HG03175 (cell line): ENCODE measurements at regions not wholly inside any gene's neighbourhood (a gene's known extent, or its start where the extent isn't known, plus 50 kb on each side); places are given as distances from the start of the nearest gene placed in this dataset.
"Not testable (repeated sequence)": the region's sequence is repeated elsewhere in the genome, so short reads cannot be mapped to it uniquely, and the experiment has no call there.

Source experiments
- ATAC-seq: cut with Tn5 transposase; IDR thresholded peaks from one replicate; pipeline ENCODE4 v1.9.1; 2021; ENCODE audit warnings: mild to moderate bottlenecking, moderate library complexity; ENCODE audit not compliant: unreplicated experiment

DNA sequence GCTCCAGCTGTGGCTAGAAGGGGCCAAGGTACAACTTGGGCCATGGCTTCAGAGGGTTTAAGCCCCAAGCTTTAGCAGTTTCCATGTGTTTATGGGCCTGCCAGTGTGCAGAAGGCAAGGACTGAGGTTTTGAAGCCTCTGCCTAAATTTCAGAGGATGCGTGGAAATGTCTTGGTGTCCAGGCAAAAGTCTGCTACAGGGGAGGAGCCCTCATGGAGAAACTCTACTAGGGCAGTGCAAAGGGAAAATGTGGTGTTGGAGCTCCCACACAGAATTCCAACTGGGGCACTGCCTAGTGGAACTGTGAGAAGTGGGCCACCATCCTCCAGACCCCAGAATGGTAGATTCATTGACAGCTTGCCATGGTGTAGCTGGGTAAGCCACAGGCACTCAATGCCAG is 527.2 kb upstream of the RORB start:
- no peak for ATAC-seq

DNA sequence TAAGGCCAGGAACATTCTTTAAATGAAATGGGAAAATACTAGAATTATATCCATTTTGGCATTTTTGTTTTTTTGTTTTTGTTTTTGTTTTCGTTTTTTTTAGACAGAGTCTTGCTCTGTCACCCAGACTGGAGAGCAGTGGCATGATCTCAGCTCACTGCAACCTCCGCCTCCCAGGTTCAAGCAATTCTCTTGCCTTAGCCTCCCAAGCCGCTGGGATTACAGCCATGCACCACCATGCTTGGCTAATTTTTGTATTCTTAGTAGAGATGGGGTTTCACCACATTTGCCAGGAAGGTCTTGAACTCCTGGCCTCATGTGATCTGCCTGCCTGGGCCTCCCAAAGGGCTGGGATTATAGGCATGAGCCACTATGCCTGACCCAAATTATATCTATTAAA is 520.7 kb upstream of the RORB start:
- ATAC-seq = not testable (repeated sequence)

DNA sequence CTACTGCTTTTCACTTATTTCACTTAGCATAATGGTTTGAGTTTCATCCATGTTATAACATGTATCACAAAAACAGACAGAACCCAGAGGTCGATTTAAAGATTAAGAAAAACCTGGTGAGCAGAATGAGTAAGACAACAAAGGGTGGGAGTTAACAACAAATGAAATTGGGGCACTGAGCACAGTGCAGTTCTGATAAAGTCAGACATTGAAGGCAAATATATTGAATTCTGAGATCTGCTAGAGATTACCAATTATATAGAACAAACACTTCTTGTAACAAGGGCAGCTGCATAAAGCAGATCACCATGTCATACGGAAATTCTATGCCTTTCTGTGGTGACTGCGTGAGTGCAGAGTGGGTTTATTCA is 517.3 kb upstream of the RORB start:
- no peak for ATAC-seq

DNA sequence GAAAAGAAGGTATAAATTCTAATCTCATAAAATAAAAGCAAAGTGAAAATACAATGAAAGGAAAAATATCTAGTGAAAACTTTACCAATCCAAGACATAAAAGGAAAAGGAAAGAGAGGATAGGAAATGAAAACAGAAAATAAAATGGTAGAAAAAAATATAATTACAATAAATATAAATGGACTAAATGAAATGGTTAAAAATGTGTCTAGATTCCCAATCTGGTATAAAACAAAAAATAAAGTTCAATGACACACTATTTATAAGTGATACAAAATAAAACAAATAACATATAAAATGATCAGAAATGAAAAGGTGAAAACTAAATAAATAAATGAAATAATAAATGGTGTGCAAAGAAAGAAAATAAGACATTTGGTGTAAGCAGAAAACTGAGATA is 516.4 kb upstream of the RORB start:
- no peak for ATAC-seq

DNA sequence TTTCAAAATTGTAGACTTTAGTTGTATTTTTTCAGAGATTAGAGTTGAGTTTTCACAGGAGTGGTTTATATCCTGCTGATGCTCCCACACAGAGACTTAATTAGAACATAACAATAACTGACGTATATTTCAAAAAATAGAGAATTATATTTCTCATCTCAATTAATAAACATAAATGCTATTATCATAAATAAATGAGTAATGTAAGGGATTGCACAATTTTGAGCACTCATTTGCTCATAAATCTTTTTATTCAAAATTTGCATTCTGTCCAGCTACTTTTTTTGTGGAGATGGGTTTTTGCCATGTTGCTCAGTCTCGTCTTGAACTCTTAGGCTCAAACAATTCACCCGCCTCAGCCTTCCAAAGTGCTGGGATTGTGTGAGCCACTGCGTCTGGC is 515.7 kb upstream of the RORB start:
- ATAC-seq = no peak

DNA sequence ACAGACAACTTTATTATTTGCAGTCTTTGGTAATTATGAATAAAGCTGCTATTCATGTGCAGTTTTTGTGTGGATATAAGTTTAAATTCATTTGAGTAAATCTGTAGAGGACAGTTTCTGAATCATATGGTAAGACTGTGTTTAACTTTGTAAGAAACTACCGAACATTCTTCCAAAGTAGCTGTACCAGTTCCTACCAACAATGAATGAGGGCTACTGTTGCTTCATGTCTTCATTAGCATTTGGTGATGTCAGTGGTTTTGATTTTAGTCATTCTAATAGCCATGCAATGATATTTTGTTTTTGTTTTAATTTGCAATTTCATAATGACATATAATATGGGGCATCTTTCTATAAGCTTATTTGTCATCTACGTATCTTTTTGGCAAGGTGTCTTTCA is 501.3 kb upstream of the RORB start:
- ATAC-seq = no peak

DNA sequence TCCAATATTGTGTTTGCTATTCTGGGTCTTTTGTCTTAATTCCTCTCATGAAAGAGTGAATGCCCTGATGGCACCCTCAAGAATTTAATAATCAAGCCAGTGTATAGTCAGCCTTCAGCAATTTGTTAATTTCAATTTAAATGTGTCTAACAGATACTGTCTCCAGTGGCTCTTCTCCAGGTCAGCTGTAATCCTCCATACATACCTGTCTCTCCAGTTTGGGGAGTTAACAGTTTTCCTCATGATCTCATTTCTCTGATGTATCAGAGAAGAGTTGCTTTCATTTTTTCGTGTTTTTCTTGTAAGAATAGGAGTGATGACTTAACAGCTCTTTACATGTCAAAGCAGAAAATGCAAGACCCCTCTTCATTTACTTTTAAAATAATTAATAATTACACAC is 500.3 kb upstream of the RORB start:
- no peak for ATAC-seq

DNA sequence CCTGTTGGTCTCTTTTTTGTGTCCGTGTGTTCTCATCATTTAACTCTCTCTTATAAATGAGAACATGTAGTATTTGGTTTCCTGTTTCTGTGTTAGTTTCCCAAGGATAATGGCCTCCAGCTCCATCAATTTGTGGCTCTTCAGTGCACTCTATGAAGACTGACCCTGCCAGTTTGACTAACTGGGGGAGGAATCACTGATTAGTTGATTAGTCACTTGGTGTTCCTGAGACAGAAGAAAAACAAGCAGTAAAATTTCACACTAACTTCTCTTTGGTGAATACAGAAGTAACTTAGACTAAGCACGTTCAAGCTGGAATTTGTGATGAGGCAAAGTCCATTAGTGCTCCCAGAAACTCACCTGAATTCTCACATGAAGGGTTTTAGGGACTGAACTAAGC is 495.8 kb upstream of the RORB start:
- no peak for ATAC-seq

DNA sequence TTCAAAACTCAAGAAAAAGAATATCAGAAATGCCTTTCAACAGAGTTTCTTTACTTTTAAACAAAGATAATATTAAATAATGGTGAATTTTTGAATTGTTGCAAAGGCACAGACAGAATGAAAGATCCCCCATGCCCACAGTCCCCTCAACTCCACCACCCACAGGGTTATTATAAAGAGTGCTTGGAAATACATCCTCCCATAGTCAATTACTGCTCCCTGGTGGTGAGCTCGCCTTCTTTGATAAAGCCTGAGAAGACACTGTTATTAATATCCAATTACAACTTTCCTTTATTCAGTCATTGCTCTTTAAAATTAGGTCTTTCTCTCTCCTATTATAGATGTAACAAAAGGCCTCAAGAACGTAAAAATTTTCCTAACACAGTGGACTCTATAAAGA is 490.2 kb upstream of the RORB start:
- no peak for ATAC-seq

DNA sequence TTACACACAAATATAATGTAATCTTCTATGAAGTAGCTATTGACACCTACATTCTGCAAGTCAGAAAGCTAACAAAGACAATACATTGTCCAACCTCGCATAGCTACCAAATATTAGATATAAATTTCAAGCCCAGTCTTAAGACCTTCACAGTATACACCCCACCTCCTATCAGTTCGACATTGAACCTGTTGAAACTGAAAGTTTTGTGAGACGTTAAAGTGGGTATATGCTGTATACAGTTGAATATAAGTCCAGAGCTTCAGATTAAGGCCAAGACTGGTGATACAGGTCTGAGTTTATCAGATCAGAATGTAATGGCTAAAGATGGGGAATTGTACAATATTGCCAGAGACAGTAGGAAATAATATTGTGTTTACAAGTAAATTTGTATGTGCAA is 489.3 kb upstream of the RORB start:
- ATAC-seq = no peak

DNA sequence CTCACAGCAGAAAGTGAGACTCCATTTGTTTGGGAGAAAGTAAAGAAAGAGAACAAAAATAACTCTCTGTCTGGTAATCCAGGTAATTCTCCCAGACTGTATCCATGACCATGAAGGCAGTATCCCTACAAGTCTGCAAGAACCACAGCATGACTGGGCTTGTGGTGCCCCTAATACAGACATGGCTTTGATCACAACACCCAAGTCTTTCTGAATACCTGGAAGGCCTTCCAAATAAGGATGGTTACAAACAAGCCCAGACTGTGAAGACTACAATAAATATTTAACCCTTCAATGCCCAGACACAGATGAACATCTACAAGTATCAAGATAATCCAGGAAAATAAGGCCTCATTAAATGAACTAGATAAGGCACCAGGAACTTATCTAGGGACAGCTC is 481.1 kb upstream of the RORB start:
- ATAC-seq = no peak

DNA sequence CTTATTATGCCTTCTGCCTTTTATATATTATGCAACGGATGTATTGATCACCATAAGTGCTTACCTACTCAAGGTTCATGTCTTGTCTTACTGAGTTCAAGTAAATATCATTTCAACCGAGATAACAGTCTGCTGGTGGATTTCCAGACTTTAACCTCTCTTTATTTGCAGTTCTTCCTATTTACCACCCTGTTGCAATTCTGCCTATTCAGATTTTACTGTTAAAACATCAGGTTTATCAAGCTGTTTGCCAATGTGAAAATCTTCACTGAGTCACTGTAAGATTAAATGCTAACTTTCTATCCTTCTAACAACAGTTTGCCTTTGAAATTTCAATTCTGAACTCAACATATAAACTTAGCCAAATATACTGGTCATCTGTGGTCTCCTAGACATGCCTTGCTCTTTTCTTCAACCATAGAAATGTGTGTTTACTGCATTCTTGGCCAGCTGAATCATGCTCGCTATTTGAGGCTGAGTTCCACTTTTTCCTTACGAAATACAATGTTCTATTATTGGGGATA is 471.7 kb upstream of the RORB start:
- no peak for ATAC-seq

DNA sequence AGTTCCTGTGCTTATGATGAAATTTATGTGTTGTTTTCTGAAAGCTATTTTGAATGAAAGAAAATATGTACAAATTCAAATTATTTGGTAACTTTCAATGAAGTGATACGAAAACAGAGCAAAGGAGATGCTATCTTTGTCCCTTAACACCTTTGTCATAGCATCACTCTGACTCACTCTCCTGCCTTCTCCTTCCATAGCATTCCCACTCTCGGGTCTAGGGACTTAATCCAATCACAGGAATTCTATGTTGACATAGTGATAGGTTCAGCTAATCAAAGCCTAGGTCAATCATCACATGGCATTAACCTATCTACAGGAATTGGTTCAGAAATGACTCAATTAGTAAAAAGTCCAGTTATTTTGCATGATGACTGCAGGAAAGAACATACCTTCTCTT is 464.7 kb upstream of the RORB start:
- ATAC-seq = no peak

DNA sequence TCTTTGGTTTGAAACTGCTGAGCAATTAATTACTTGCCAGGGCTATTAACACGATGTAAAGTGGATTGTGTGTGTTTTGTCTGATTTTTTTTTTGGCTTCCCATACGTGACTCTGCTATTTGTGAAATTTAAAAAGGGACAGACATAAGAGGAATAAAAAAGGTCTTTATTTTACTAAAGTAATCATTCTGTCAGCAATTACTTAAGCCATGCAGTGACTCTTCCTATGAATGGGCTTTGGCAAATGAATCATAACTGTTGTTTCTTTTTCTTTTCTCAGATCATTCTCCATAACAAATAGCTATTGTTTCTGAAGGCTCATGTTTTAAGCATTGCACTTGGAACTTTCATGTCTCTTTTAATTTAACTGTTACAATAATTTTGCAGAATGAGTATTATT is 461.3 kb upstream of the RORB start:
- ATAC-seq = no peak

DNA sequence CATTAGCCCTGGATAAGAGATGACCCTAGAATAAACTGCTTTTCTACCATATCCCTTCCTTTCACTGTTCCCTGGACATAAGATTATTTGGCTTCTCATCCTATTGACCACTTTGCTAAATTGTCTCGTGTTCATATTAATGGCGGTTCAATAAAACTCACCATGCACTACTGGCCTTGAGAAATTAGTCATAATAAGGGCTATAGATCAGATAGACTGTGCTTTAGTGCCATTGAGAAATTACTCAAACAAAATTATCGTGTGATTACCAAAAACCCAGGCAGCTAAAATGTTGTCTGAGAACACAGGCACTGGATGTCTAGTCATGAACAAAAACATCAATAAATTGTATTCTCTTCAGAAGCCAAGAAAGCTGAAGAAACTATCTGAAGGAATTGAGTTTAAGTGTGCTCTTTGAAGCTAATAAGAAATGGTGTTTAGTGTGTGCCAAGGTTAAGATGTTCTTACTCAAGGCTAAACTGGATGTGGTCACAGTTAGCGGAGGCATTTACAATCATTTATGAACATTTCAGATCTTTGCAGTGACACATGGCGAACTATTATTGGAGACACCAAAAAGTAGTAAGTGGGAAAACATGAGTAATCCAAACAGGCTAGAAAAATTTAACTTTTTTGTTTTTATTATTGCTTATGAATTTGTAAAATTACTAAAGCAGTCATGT is 460.4 kb upstream of the RORB start:
- ATAC-seq = peak; percentile 85

DNA sequence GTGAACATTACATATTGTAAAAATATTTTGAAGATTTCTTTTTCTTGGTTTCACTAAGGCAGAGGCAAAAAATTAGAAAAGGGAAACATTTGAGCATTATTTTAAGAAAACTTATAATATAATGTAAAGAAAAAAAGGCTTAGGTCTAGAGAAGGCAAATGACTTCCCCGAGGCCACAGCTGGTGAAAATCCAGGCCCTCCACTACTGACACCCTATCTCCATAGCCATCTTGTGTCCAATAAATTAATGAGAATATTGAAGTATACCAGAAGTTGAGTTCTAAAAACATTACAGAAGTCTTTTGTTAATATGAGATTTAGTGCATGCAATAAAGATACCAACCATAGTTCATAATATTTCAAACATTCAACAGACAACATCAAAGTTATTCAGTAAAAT is 459.9 kb upstream of the RORB start:
- ATAC-seq = no peak

DNA sequence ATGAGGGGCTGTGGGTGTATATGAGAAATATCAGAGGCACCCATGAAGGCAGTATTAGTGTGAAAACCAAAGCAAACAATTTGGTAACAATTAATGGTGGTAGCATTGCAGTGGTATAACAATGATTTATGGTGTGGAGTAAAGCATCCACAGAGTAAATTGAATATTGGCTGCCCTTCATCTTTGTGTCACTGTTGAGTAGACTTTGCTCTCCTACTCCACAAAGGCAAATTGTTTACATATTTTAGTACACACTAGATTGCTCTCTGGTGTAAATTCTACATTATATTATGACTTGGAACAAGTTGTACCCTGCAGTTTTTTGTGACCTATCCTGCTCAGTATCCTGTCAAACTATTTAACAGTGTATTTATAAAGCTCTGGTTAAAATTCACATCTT is 455.5 kb upstream of the RORB start:
- no peak for ATAC-seq

DNA sequence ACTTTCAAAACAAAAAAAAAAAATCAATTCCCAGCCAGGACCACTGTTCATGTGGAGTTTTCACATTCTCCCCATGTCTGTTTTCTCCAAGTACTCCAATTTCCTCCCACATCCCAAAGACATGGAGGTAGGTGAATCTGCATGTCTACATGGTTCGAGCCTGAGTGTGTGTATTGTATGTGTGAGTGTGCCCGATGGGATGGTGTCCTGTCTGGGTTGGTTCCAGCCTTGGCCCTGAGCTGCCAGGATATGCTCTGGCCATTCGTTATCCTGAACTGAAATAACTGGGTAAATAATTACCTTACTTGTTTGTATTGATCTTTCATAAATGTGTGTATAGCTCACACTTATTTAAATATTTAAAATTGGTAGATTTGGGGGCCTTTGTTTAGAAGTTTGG is 452.3 kb upstream of the RORB start:
- ATAC-seq = no peak

DNA sequence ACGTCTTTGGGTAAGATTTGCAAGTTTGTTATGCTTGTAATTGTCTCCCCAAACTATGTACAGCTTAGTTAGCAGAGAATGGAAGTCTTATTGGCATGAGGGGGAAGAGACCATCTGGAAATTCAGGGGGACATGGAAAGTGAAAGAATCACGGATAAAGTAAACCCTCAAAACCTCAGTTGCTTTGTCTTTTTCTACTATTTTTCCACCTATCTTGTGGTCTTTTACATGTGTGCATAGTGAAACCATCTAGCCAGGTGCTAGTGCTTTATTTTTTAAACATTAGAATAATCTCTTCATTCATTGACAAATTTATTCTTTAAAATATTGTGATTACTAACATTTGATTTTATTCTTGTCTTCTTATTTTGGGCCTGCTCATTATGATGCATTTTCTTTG is 441.1 kb upstream of the RORB start:
- ATAC-seq = no peak

DNA sequence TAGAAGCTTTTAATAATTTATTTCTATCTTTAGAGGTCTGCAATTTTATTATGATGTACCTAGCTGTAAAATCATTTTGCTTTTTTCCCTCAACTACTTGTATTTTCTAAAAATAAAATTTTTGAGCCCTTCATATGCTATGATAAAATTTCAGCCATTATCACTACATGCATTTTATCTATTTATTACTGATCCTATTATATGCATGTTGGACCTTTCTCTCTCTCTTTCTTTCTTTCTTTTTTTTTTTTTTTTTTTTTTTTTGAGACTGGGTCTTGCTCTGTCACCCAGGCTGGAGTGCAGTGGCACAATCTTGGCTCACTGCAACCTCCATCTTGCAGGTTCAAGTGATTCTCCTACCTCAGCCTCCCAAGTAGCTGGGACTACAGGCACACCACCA is 440.1 kb upstream of the RORB start:
- ATAC-seq = not testable (repeated sequence)

DNA sequence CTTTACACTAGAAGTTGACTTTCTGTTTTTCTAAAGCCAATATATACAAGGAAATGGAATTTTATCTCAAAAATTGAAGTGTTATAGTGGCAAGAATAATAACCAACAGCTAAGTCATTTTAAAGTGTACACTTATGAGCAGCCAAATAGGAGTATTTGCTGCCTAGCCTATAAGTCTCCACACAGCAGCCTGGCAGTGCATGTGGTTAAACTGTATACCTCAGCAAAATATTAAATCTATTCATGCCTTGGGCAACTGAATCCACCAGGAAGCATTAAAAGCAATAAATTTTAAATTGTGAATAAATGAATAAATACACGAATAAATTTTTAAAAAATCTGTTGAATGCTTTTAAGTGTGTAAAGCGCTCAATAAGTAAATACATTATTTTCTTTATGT is 432.4 kb upstream of the RORB start:
- ATAC-seq = no peak

DNA sequence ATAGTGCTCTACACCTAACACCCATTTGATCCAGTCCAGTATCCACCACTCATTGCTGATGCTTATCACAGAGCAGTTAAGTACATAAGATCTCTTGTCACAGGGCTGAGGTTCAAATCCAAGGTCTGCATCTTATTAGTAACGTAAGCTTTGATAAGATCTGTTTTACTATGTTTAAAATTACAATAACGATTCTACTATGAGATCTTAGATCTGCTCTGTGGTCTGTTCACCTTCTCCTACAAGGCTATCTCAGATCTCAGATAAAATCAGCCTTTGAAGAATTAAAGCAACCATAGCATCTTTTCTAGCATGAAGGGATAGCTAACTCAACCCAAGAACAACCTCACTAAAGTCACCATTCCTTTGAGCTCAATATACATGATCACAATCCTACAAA is 431.0 kb upstream of the RORB start:
- no peak for ATAC-seq

DNA sequence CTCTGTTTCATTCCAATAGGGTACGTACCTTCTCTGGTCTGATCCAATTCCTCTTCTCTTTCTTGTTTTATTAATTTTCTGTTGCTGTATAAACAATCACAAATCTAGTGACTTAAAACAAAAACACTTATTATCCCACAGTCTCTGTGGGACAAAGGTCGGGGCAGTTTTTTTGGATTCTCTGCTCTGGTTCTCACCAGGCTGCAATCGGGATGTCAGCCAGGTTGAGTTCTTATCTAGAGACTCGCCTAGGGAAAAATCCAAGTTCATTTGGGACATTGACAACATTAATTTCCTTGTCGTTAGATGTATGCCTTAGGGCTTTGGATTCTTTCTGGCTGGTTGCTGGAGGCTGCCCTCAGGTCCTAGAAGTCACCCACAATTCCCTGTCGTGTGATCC is 430.5 kb upstream of the RORB start:
- no peak for ATAC-seq
